ENCODE measurements at regions not wholly inside any gene's neighbourhood (a gene's known extent, or its start where the extent isn't known, plus 50 kb on each side); places are given as distances from the start of the nearest gene placed in this dataset.

- no peak for FAIRE-seq
- POLR2A ChIA-PET = interaction anchor here (0.6 kb wide), 1 partner anchor 873 kb away, joined by 3 read pairs; no protein-coding TSS in a partner anchor
These were observed 478.8 kb upstream of the RAG2 start for GRCh38 chr11:37076866-37077265.

More at GRCh38 chr11:37076866-37077265, 478.8 kb upstream of the RAG2 start:
- BruUV-seq (replicated peaks) = no TSS peak
- no peak for ATAC-seq
- in situ Hi-C loops (cut with MboI) (no loop called here), intact Hi-C loops (cut with micrococcal nuclease; ENCODE audit: unreplicated experiment) (no loop called here)
- 0% methylated on average over 1 of the region's 1 CpG for WGBS (ENCODE audit: insufficient coverage, insufficient replicate concordance, low lambda C conversion rate, missing lambda C conversion rate)
- no peaks in the 10 kb centered on the region for H3K79me2 ChIP-seq (ENCODE audit: control insufficient read depth, insufficient read depth, low read length)
- SMC1A ChIA-PET (ENCODE audit: uncharacterized antibody, unreplicated experiment) = no interaction called here
- no peaks in the 10 kb centered on the region for H3K36me3 ChIP-seq (ENCODE audit: control insufficient read depth in 2 of 2, insufficient read depth in 2 of 2, low read length in 1 of 2)
- no peaks in the 10 kb centered on the region for H3K9me3 ChIP-seq (replicated peaks; ENCODE audit: control insufficient read depth, insufficient read depth, low read length)
- no peak for DNase-seq (ENCODE audit: low read depth, low spot score)
- no peak overlapping the region for H3K9ac ChIP-seq (ENCODE audit: control insufficient read depth, insufficient read depth, low read length)
- no peak overlapping the region for H3K4me3 ChIP-seq
- H3K4me2 ChIP-seq (ENCODE audit: control insufficient read depth, insufficient read depth) = no peak overlapping the region
- RAD21 ChIA-PET (ENCODE audit: unreplicated experiment) = no interaction called here
- H3K27ac ChIP-seq (ENCODE audit: control insufficient read depth, insufficient read depth) = no peak overlapping the region
- TF ChIP-seq FOXM1 (IDR thresholded peaks at IDR 0.05; ENCODE audit: low read depth, low read length) (no peak), ZNF207 (IDR thresholded peaks at IDR 0.05; ENCODE audit: borderline replicate concordance) (no peak), PKNOX1 (IDR thresholded peaks at IDR 0.05) (no peak), CEBPZ (IDR thresholded peaks at IDR 0.05; ENCODE audit: low read depth, low read length) (no peak), CHD4 (IDR thresholded peaks at IDR 0.05) (no peak), HDAC6 (IDR thresholded peaks at IDR 0.05; ENCODE audit: unreplicated experiment) (no peak)
- no peaks in the 10 kb centered on the region for H4K20me1 ChIP-seq (ENCODE audit: control insufficient read depth, insufficient read depth)
- no peaks in the 10 kb centered on the region for H3K4me1 ChIP-seq (ENCODE audit: control insufficient read depth, insufficient read depth, low read length)
- CTCF ChIA-PET = no interaction called here
- no peaks in the 10 kb centered on the region for H3K27me3 ChIP-seq (replicated peaks in 1 of 2; ENCODE audit: control insufficient read depth in 2 of 2, insufficient read depth in 2 of 2, low read length in 1 of 2)
- no peak overlapping the region for H2AFZ ChIP-seq (ENCODE audit: control insufficient read depth, low read depth, low read length)

Measured in GM12878 (cell line).